GM19455 (cell line): ENCODE measurements at regions not wholly inside any gene's neighbourhood (a gene's known extent, or its start where the extent isn't known, plus 50 kb on each side); places are given as distances from the start of the nearest gene placed in this dataset.

Experiments
- ATAC-seq: cut with Tn5 transposase; IDR thresholded peaks from one replicate; pipeline ENCODE4 v1.9.1; 2021; ENCODE audit not compliant: unreplicated experiment

DNA sequence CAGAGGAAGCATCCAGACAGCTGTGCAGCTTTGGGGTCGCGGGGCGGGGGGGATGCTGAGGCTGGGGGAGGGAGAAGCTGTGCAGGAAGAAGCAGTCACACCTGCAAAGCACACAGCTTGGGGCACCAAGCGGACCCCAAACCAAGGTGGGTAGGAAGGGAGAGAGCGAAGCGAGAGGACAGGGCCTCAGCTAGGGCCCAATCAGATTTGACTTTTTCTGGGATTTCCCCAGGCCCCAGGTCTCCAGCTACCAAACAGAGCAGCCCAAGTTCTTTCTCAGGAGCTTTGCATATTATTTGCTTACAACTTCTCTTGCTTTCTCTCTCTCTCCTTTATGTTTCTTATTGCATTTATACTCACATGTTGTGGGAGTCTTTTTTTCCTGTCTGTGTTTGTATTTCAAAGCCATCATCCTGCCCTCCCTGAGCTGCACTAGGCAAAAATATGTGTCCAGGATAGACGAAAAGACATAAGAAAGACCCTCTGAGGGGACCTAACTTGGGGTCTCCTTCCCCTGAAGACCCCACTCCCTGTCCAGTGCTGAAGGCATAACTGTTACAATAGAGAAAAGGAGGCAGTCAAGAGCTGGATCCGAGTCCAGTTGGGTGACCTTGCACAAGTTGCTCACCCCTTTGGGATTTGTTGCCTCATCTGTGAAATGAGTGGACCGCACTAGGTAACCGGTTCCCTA, 50.6 kb upstream of the SMNDC1 start:
- ATAC-seq, result no peak

DNA sequence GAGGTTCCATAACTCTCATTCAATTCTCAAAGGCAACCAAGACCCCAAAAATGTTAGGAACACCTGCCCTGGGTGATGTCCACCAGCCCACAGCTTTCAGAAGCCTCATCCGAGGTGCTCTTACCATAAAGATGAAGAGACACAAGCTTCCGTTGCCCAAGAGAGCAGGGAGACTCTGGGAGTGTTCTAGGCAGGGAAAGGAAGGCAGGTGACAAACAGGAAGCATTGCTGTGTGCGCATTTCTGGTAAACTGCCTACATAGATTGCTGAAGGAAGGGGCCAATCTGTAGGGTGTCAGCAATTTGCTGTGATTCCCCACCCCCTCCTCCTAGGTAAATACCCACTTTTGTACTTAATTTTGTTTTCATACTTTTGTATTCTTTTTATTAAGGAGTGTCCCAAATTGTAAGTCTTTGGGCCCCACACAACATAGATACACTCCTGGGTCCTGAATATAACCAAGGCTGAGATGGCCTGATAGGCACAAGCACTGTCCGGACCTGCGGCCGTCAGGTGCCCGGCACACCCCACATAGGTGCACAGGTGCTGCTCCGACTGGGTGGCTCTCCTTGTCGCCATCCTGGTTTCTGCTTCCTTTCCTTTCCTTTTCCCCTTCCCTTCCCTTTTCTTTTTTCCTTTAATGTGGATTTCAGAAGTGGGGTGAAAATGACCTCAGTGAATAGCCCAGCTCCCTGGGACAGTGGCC, 51.4 kb upstream of the SMNDC1 start:
- peak; percentile 27 for ATAC-seq

DNA sequence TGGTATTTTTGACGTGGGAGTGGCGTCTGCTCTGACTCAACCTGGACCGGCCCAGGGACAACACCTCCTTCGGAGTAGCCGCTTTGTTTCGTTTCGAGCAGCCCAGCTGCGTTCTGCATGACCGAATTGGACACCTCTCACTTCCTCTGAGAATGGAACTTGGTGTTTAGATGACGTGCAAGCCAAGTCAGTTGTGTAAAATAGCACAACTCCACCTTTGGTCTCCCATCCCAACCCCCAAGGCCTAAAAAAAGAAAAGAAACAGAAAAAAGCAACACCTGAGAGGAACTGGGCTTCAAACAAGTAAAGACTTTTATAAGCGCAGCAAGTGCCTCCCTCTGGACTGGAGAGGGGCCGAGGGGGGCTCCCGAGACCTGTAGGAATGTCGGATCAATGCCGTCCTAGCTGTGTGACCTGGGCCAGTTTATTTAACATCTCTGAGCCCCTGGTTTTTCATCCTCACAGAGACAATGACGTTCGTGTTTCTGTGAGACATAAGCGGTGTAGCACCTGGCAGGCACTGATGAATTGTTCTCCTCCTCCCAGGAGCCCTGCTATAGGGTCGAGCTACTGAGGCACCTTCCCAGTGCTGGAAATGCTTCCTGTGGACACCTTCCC, 52.0 kb upstream of the SMNDC1 start:
- peak; percentile 81 for ATAC-seq

DNA sequence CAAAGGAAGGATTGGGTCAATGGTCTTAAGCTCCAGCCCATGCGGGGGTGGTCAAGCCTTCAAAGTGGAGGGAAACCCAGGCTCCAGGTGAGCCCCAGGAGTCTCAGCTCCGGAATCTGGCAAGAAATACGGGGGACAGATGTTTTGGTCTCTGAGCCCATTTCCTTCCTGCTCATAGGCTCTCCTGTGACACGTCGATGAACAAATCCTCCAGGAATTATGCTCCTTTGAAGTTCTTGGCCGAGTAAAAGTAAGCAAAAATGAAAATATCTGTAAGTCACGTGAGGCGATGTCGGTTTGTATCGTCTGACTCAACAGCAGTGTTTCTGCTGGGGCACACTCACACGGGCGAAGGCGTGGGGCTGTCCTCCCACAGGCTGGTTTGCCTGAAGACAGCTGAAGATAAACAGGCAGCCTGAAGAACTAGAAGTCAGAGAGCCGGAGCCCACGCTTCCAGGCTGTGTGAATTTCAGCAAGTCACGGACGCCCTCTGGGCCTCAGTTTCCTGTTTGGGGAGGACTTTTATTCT, 52.6 kb upstream of the SMNDC1 start:
- ATAC-seq, result peak; percentile 27

DNA sequence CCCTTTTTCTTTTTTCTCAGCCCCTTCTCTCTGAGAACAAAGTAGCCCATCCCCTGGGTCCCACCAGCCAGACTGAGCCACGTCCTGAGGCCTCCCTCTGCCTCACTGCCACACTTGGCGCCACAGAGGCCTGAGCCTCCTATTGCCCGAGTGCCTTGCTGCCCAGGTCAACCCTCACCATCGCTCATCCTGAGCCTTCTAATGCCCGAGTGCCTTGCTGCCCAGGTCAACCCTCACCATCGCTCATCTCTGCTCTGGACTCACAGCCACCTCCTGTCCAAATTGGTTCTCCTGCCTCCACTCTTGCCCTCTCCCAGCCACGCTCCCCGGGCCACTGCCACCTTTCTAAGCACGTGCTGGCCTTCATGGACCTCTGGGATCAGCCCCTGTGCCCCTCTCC, 53.2 kb upstream of the SMNDC1 start:
- ATAC-seq, result no peak

DNA sequence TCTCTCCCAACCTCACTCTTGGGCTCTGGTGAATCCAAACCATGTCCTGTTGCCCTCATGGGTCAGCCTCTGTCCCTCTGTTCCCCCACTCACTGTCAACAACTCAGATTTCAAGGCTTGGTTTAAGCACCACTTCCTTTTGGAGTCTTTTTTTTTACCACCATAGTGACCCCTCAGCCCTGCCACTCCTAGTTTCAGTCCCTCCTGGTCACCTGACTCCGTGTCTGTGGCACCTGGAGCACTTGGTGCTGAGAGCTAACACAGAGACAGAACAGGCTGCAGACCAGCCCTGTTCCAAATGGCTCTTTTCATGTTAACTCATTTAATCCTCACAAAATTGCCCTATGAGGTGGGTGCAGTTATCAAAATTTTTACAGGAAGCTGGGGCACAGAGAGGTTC, 53.6 kb upstream of the SMNDC1 start:
- ATAC-seq, result no peak

DNA sequence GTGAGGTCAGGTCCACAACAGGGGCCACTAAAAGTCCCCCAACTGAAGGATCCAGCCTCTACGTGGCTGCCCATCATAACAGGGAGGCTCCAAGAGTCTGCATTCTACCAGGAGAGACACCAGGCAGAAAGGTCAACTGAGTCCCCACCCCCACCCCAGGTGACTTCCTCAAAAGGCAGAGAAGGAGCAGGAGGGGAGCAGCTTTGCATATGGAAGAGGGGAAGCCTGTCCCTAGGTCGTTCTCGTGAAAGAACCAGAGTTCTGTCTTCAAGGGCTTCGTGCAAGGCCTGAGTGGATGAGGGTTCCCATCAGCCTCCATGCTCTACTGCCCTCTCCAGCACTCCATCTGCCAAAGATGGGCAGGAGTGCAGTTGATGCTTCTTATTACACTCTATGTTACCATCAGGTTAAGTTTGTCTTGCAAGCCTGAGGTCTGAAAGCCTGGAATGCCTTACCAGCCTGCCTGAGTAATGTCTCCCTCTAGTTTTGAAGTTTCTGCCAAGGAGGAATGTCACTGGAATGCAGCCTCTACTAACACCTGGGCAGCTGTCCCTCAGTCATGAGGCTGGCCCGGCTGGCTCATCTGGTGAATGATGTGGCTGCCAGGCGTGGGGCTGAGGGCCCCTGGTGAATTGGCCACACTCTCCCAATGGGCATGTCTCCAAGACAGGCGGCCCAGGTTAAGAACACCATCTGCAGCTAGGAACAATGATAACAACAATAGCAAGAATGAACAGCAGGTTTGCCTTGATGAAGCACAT, 54.3 kb upstream of the SMNDC1 start:
- ATAC-seq, result no peak

DNA sequence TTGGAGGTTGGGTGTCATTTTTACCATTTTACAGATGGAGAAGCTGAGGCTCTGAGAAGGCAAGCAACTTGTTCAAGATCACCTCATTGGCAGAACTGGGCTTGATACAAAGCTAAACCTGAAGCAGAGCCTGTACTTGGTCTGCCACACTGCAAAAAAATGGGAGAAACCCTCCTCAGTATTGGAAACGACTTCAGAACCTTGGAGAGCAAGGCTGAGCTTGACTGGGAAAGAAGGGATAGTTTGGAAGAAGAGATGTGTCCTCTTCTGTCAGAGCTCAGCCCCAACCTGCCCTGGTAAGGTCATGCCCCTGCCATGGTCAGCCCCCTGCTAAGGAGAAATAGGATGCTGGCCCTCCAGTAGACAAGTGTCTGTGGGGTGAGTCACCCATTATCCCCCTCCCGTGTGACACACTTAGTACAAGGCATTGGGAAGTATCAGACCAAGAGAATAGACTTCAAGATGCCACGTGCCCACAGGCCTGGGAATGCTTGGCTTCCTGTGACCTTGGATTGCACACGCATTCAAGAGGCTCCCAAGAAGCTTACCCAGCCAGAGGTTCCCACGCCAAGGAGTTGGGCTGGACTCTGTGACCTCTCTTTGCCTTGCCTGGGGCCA, 56.2 kb upstream of the SMNDC1 start:
- ATAC-seq, result no peak

DNA sequence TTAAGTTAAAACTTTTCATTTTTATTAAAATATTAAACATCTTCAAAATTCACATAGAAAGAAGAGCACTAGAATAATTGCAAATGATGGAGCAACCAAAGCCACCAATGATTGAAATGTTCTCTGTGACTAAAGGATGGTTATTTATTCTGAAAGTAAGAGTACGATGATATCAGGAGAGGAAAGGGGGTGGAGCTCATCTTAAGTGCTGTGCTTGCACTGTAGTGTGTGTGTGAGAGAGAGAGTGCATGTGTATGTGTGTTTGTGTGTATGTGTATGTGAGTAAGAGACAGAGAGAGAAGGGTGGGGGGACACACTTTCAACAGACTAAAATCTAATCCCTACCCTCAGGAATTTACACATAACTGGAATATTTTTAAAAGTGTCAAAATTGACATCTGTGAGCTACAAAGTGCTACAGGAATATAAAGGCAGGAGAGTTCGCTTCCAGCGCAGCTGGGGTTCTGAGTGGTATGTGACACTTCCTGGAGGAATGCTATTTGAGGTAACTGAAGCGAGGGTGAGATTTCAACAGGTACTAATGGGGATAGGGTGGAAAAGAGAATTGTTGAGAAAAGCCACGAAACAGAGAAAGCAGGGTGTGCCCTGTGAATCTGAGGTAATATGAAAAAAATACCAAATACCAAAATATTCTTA, 57.2 kb upstream of the SMNDC1 start:
- ATAC-seq, result no peak

DNA sequence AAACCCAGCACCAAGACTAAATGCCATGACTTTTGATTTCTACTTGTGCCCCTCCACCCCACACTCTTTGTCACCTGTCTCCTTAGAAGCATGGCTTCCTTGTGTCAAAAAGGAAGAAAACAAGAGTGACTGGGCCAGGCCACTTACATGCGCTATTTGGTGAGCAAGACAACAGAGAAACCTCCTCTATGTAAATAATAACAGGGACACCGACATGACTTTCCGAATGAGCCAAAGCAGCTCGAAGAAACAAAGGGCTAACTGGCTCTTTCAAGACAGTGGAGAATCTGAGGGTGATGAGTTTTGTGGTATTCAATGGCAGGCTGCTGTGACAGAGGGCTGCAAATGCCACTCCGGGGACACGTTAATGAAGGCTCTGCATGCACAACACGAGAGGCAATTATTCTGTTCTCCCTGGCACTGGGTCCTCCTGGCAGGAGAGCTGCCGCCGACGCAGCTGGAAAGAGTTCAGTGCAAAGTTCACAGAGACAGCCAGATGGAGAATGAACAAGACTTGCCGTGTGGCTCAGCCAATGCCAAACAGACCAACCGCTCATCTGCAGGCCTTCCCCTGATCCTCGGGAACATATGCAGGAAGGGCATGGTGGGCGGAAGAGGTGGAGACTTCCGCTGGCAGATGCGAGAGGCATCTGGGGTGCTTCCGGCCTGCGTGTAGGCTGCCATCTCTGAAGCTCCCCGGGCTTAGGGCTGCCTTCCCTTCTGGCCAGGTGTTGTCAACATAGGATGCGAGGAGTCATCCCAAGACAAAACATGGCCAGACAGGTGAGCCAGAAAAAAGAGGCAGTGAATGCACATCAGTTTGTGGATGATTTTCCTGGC, 59.1 kb upstream of the SMNDC1 start:
- ATAC-seq, result no peak

DNA sequence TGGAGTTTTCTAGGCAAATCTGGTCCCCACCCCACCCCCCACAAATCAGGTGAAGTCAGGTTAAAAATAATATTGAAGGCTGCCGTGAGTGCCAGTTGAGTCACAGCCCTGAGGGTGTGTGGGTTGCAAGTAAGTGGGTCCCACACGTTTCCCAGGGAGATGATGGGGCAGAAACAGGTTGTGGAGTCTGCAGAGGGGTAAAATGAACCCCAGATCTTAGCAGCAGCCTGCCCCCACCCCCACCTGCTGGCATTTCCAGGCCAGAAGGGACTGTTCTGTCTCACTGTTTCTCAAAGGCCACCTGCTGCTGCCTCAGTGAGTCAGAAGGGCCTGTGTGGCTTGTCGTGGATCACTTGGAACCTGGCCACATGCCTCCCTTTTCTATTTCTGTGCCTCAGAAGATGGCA, 59.8 kb upstream of the SMNDC1 start:
- no peak for ATAC-seq

DNA sequence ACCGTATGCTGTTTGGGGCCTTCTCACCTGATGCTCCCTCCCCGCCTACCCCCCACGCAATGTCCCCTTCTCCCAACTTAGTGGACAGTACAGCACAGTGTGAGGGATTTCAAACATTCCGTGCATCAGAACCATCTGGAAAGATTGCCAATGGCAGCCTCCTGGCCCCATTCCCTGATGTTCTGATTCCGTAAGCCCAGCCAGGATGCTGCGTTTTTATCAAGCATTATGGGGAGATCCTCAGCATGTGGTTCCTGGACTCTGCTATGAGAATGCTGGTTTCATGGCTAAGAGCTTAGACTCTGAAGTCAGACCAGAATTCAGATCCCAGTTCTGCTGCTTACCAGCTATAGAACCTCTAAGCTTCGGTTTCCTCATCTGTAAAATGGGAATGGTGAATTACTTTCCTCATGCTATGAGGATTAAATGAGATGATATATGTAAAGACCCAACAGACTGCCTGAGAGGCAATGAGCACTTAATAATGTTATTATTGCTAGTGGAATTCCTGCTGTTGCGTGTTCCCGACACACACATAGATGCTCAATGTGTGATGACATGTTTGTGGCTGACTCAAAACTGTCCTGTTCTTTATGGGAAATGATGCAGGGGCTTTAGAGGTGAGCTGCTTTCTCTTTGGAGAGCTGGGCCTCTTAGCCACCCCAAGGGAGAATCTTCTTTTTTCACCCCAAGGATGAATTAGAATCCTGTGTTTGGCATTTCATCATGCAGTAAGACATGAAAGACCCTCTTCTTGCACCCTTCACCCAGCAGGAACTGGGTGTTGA, 60.8 kb upstream of the SMNDC1 start:
- ATAC-seq, result no peak

DNA sequence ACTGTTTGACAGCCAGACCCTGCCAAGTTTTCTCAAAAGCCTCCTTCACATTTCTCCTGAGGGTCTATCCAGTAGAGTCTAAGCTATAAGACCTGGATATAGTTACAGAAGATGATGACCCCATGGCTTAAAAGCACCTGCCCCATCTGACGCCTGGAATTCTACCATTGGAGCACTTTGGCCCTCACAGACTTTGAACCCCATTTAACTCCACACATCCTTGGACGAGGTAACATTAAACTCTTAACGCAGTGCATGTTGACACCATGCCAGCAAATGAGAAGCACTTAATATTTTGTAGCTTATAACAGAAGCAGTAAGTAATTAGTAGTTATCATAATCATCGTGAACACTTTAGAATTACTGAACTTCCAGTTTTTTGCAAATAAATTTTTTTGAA, 61.9 kb upstream of the SMNDC1 start:
- no peak for ATAC-seq

DNA sequence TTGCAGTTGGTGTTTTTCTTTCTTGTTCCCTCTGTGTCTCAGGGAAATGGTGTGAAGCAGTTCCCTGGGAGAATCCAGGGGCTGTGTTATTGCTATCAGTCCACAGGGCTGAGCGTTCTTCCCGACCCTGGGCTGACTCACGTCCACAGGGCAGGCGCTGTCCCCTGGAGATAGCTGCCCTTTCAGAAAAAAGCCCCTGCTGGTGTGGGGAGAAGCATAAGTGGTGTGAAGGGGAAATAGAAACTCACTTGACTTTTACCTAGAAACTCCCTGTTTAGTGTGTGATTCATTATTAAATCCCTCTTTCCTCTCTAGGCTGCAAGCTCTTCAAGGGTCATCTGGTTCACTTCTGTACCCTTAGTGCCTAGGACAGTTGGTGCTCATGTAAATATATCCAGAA, 63.3 kb upstream of the SMNDC1 start:
- peak; percentile 54 for ATAC-seq

DNA sequence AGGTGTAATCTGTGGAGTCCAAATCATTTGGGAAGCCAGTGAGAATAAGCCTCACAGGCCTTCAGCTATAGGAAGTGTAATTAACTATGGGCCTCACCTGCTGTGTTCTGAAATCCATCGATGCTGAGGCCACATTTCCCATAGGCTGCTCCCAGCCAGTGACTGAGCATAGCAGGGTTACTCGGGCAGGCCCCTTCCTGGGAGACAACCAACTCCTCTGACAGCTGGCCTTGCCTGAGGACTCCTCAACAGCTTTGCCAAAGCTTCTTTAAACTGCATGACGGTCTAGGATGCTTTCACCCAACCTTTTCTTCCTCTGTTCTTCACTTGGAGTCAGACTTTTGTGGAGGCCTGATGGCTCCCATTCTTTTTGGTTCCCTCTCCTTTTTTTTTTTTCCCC, 63.8 kb upstream of the SMNDC1 start:
- ATAC-seq, result no peak

DNA sequence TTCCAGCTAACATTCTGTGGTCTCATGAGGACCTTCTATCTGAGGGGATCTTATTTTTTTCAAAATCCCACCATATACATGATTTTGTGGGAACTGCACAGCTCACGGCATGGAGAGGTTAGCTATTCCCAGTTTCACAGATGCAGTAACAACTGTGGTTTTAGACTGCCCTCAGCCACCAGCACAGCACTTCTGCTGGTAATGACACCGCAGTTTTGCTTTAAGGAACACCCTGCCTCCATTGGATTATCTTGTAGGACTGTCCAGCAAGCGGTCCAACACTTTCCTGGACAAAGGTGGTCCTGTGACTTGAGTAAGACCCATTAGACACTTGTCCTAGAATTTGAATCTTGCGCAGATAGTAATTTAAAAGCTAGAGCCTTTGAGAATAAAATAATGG, 65.3 kb upstream of the SMNDC1 start:
- ATAC-seq, result no peak

DNA sequence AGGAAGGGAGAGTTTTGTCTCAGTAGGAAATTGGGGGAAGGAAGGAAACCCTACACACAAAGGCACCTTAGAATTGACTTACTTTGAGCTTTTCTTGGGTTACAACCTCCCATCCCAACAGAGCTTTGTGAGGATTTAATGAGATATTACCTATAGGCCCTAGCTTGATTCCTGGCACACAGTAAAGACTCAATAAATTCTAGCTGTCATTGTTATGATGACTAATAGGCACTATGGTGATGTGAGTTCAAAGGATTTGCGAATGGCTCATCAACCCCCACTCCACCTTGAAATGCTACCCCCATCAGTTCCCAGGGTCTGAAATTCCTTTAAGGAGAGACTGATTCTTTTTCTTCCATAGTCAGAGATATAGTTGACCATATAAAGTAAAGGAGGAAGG, 67.9 kb upstream of the SMNDC1 start:
- no peak for ATAC-seq

DNA sequence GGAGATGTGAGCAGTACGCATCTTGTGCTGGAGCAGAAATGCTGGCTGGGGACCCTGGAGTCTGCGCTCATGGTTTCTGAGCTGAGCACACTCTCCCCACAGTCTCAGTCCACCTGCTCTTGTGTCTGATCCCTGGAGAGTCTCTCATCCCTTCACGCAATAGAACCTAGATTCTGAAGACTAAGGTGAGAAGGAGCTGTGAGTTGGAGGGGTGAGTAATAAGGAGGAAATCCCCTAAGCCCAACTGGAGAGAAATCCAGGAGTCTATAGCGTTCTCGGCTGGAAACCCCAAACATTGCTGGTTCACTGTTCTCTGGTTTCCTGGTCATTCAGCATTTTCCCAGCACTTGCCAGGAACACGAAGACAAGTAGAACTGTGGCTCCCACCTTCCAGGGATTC, 68.3 kb upstream of the SMNDC1 start:
- no peak for ATAC-seq
